ENCODE measurements at regions not wholly inside any gene's neighbourhood (a gene's known extent, or its start where the extent isn't known, plus 50 kb on each side); places are given as distances from the start of the nearest gene placed in this dataset.

DNA sequence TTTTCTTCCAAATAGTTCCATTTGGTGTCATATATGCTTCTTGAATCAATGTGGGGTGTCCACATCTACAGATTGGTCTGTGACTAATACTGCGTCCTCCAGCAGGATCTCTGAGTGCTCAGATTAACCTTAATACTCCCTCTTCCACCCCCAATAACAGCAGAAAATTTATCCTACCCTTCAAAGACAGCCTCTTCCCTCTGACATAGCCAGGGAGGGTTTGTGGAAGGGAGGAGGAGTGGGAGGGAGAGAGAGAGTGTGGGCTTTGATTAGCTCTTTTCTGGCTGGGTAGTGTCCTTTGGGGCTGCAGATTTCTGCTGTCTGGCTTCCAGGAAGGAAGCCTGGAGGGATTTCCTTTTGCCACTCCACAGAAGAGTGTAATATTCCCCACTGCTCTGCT, 220.7 kb downstream of the TTC6 start:
- TF ChIP-seq, protein P1, sequence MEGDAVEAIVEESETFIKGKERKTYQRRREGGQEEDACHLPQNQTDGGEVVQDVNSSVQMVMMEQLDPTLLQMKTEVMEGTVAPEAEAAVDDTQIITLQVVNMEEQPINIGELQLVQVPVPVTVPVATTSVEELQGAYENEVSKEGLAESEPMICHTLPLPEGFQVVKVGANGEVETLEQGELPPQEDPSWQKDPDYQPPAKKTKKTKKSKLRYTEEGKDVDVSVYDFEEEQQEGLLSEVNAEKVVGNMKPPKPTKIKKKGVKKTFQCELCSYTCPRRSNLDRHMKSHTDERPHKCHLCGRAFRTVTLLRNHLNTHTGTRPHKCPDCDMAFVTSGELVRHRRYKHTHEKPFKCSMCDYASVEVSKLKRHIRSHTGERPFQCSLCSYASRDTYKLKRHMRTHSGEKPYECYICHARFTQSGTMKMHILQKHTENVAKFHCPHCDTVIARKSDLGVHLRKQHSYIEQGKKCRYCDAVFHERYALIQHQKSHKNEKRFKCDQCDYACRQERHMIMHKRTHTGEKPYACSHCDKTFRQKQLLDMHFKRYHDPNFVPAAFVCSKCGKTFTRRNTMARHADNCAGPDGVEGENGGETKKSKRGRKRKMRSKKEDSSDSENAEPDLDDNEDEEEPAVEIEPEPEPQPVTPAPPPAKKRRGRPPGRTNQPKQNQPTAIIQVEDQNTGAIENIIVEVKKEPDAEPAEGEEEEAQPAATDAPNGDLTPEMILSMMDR (IDR thresholded peaks at IDR 0.05): no peak
- TF ChIP-seq EZH2 (IDR thresholded peaks at IDR 0.05) (no peak), EZH2phosphoT487 (IDR thresholded peaks at IDR 0.05) (no peak)
